HG02571 (cell line): ENCODE measurements at regions not wholly inside any gene's neighbourhood (a gene's known extent, or its start where the extent isn't known, plus 50 kb on each side); places are given as distances from the start of the nearest gene placed in this dataset.
"Not testable (repeated sequence)": the region's sequence is repeated elsewhere in the genome, so short reads cannot be mapped to it uniquely, and the experiment has no call there.

Experiments
- ATAC-seq: cut with Tn5 transposase; IDR thresholded peaks from one replicate; pipeline ENCODE4 v1.9.1; 2021; ENCODE audit warnings: mild to moderate bottlenecking, moderate library complexity; ENCODE audit not compliant: unreplicated experiment

- no peak for ATAC-seq
Measured at GRCh38 chr14:97129639-97130038, 332.5 kb downstream of the VRK1 start.

GRCh38 chr14:97135847-97136246, 338.7 kb downstream of the VRK1 start:
- ATAC-seq = not testable (repeated sequence)

GRCh38 chr14:97137705-97138104, 340.5 kb downstream of the VRK1 start:
- no peak for ATAC-seq

GRCh38 chr14:97138801-97139200, 341.6 kb downstream of the VRK1 start:
- no peak for ATAC-seq

GRCh38 chr14:97143011-97143410, 345.8 kb downstream of the VRK1 start:
- ATAC-seq = no peak

- ATAC-seq = no peak
Measured at GRCh38 chr14:97143456-97143855, 346.3 kb downstream of the VRK1 start.

GRCh38 chr14:97148021-97148420, 350.8 kb downstream of the VRK1 start:
- ATAC-seq = not testable (repeated sequence)

GRCh38 chr14:97149775-97150174, 352.6 kb downstream of the VRK1 start:
- no peak for ATAC-seq

GRCh38 chr14:97153527-97153926, 356.3 kb downstream of the VRK1 start:
- ATAC-seq = no peak

- no peak for ATAC-seq
Measured at GRCh38 chr14:97155320-97155719, 358.1 kb downstream of the VRK1 start.

- ATAC-seq = no peak
Measured at GRCh38 chr14:97155814-97156213, 358.6 kb downstream of the VRK1 start.

- ATAC-seq = no peak
Measured at GRCh38 chr14:97156705-97157104, 359.5 kb downstream of the VRK1 start.

- ATAC-seq = no peak
Measured at GRCh38 chr14:97158102-97158501, 360.9 kb downstream of the VRK1 start.

GRCh38 chr14:97159124-97159523, 361.9 kb downstream of the VRK1 start:
- no peak for ATAC-seq

GRCh38 chr14:97162621-97163020, 365.4 kb downstream of the VRK1 start:
- ATAC-seq = no peak

- no peak for ATAC-seq
Measured at GRCh38 chr14:97164021-97164420, 366.8 kb downstream of the VRK1 start.

- no peak for ATAC-seq
Measured at GRCh38 chr14:97166497-97166896, 369.3 kb downstream of the VRK1 start.

- ATAC-seq = not testable (repeated sequence)
Measured at GRCh38 chr14:97167577-97167976, 370.4 kb downstream of the VRK1 start.

GRCh38 chr14:97172644-97173043, 375.5 kb downstream of the VRK1 start:
- ATAC-seq = no peak

GRCh38 chr14:97177016-97177415, 379.8 kb downstream of the VRK1 start:
- ATAC-seq = no peak

- ATAC-seq = no peak
Measured at GRCh38 chr14:97177635-97178034, 380.5 kb downstream of the VRK1 start.

- ATAC-seq = no peak
Measured at GRCh38 chr14:97178781-97179180, 381.6 kb downstream of the VRK1 start.

- no peak for ATAC-seq
Measured at GRCh38 chr14:97179573-97179972, 382.4 kb downstream of the VRK1 start.
